Fibroblast of lung (primary cell): ENCODE measurements at regions not wholly inside any gene's neighbourhood (a gene's known extent, or its start where the extent isn't known, plus 50 kb on each side); places are given as distances from the start of the nearest gene placed in this dataset.
"Not testable (repeated sequence)": the region's sequence is repeated elsewhere in the genome, so short reads cannot be mapped to it uniquely, and the experiment has no call there.

Experiments used
- DNase-seq, 2 donors: peaks; one replicate each; pipeline versions ENCODE4 v3.0.0 to v3.0.0-alpha.2; 2010; ENCODE audit warnings: low read depth in 2 of 2
- H2AFZ ChIP-seq: 2 replicates; pipeline ENCODE4 v1.5.1; 2012; ENCODE audit warnings: low read length, control low read depth, inconsistent platforms
- H3K27ac ChIP-seq: 2 replicates; pipeline ENCODE4 v1.5.1; 2011; ENCODE audit warnings: low read length, control low read depth; ENCODE audit not compliant: insufficient read depth
- H3K27me3 ChIP-seq: 2 replicates; pipeline ENCODE4 v1.5.1; 2011; ENCODE audit warnings: mild to moderate bottlenecking, low read length; ENCODE audit not compliant: control insufficient read depth, insufficient read depth
- H3K36me3 ChIP-seq: 2 replicates; pipeline ENCODE4 v1.5.1; 2011; ENCODE audit warnings: low read length; ENCODE audit not compliant: control insufficient read depth, insufficient read depth
- H3K4me1 ChIP-seq: 2 replicates; pipeline ENCODE4 v1.5.1; 2011; ENCODE audit warnings: low read length; ENCODE audit not compliant: control insufficient read depth, insufficient read depth; ENCODE audit errors: extremely low read depth
- H3K4me2 ChIP-seq: 2 replicates; pipeline ENCODE4 v1.5.1; 2011; ENCODE audit warnings: low read length, control low read depth; ENCODE audit not compliant: insufficient read depth; ENCODE audit errors: extremely low read depth
- H3K4me3 ChIP-seq, 4 experiments: fragments of 200-600 bp in 1 of 4; sonication (generic) in 1 of 4; replicated peaks in 1 of 4; 2 replicates each; pipeline ENCODE4 v1.5.1; 2011 to 2016; ENCODE audit warnings: low read length in 4 of 4, low read depth in 3 of 4, mild to moderate bottlenecking in 3 of 4, control low read depth in 2 of 4, inconsistent platforms in 1 of 4, mixed read lengths in 1 of 4; ENCODE audit not compliant: insufficient read depth in 1 of 4; ENCODE audit errors: control extremely low read depth in 1 of 4
- H3K79me2 ChIP-seq: 2 replicates; pipeline ENCODE4 v1.5.1; 2012; ENCODE audit warnings: mild to moderate bottlenecking, low read length, inconsistent platforms; ENCODE audit not compliant: control insufficient read depth, insufficient read depth
- H3K9ac ChIP-seq: 2 replicates; pipeline ENCODE4 v1.5.1; 2011; ENCODE audit warnings: mild to moderate bottlenecking, low read length, control low read depth; ENCODE audit not compliant: insufficient read depth
- H3K9me3 ChIP-seq: 2 replicates; pipeline ENCODE4 v1.5.1; 2012; ENCODE audit warnings: low read depth, low read length; ENCODE audit not compliant: control insufficient read depth, insufficient read depth
- H4K20me1 ChIP-seq: 2 replicates; pipeline ENCODE4 v1.5.1; 2011; ENCODE audit warnings: low read length; ENCODE audit not compliant: control insufficient read depth, insufficient read depth; ENCODE audit errors: extremely low read depth

DNA sequence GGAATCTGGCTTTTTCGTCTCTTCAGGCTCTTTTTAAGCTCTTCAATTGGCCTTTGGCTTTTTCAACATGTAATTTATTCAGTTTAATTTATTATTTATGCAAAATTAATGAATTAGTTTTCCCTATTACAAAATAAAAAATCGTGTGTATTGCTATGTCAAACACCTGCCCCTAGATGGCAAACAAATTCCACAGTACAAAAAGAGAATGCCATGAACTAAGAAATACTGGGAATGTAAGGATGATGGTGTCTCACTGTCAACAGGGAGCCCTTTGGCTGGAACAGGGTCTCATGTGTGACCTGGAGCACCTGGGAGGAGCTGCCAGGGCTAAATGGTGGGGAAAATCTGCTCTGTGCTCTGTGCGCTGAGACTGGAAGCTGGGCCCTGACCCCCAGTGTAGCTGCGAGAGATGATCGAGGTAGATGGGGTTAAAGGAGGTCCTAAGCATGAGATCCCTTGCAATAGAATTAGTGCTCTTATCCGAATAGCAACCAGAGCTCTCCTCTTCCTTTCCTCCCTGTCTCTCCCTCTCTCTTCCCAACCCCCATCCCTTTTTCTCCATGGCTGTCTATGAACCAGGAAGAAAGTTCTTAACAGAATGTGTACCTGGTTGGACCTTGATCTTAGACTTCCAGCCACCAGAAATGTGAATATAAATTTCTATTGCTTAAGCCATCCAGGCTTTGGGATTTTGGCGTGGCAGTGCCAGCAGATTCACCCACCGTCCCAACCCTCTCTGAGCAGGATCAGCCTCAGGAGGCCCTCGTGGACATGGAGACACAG lies 1183.5 kb downstream of the RPIA start:
- H3K27ac ChIP-seq, H3K79me2 ChIP-seq, H3K4me3 ChIP-seq, H3K4me2 ChIP-seq, H3K4me1 ChIP-seq, DNase-seq, H3K9ac ChIP-seq, H3K36me3 ChIP-seq, H4K20me1 ChIP-seq, H3K9me3 ChIP-seq, H2AFZ ChIP-seq, H3K27me3 ChIP-seq: not testable (repeated sequence)

GRCh38 chr2:89876445-89876844 lies 1185.0 kb downstream of the RPIA start:
- not testable (repeated sequence) for H3K4me3 ChIP-seq, H3K36me3 ChIP-seq, H3K9me3 ChIP-seq, H2AFZ ChIP-seq, H3K4me2 ChIP-seq, H3K79me2 ChIP-seq, H3K4me1 ChIP-seq, H4K20me1 ChIP-seq, H3K27me3 ChIP-seq, H3K27ac ChIP-seq, DNase-seq, H3K9ac ChIP-seq

GRCh38 chr2:89876878-89877277 lies 1185.4 kb downstream of the RPIA start:
- H3K4me1 ChIP-seq, H4K20me1 ChIP-seq, DNase-seq, H3K9me3 ChIP-seq, H3K79me2 ChIP-seq, H3K36me3 ChIP-seq, H3K9ac ChIP-seq, H3K27me3 ChIP-seq, H3K4me3 ChIP-seq, H2AFZ ChIP-seq, H3K27ac ChIP-seq, H3K4me2 ChIP-seq: not testable (repeated sequence)

GRCh38 chr2:89882880-89883279 lies 1191.4 kb downstream of the RPIA start:
- H3K9me3 ChIP-seq, H3K4me3 ChIP-seq, H3K4me1 ChIP-seq, H3K36me3 ChIP-seq, H2AFZ ChIP-seq, H3K27ac ChIP-seq, H3K4me2 ChIP-seq, H3K79me2 ChIP-seq, H4K20me1 ChIP-seq, H3K27me3 ChIP-seq, H3K9ac ChIP-seq, DNase-seq: not testable (repeated sequence)

GRCh38 chr2:89883624-89884023 lies 1192.2 kb downstream of the RPIA start:
- DNase-seq, H2AFZ ChIP-seq, H3K9ac ChIP-seq, H3K9me3 ChIP-seq, H4K20me1 ChIP-seq, H3K36me3 ChIP-seq, H3K4me2 ChIP-seq, H3K4me1 ChIP-seq, H3K4me3 ChIP-seq, H3K27ac ChIP-seq, H3K79me2 ChIP-seq, H3K27me3 ChIP-seq: not testable (repeated sequence)

DNA sequence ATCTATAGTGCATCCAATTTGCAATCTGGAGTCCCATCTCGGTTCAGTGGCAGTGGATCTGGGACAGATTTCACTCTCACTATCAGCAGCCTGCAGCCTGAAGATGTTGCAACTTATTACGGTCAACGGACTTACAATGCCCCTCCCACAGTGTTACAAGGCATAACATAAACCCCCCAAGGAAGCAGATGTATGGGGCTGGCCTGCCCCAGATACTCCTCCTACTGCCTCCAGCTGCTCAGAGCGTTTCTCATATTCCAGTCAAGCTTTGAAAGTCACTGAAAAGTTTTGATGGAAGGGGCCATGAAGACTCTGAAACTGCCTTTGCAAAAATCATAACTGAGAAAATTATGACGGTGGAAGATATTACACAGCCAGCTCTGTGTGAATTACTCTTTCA lies 1193.6 kb downstream of the RPIA start:
- H3K27me3 ChIP-seq, H3K27ac ChIP-seq, H3K4me2 ChIP-seq, DNase-seq, H3K4me3 ChIP-seq, H3K4me1 ChIP-seq, H3K79me2 ChIP-seq, H3K9ac ChIP-seq, H3K9me3 ChIP-seq, H3K36me3 ChIP-seq, H4K20me1 ChIP-seq, H2AFZ ChIP-seq: not testable (repeated sequence)

GRCh38 chr2:89888693-89889092 lies 1197.2 kb downstream of the RPIA start:
- not testable (repeated sequence) for DNase-seq, H3K4me2 ChIP-seq, H4K20me1 ChIP-seq, H3K9me3 ChIP-seq, H3K36me3 ChIP-seq, H3K27me3 ChIP-seq, H3K4me3 ChIP-seq, H3K27ac ChIP-seq, H3K4me1 ChIP-seq, H3K79me2 ChIP-seq, H2AFZ ChIP-seq, H3K9ac ChIP-seq
